Mammary epithelial cell (primary cell): ENCODE measurements at regions not wholly inside any gene's neighbourhood (a gene's known extent, or its start where the extent isn't known, plus 50 kb on each side); places are given as distances from the start of the nearest gene placed in this dataset.

Experiments used
- EZH2 ChIP-seq: IDR thresholded peaks from 2 replicates; pipeline ENCODE4 v1.6.1; 2012; ENCODE audit warnings: low read length, inconsistent platforms, borderline replicate concordance
- TF ChIP-seq, protein P1 (sequence below), 2 donors: IDR thresholded peaks in 1 of 2; conservative IDR thresholded peaks in 1 of 2; 2 replicates each; pipeline ENCODE4 v1.5.1; 2011 to 2012; ENCODE audit warnings: inconsistent platforms in 2 of 2, low read length in 2 of 2, mild to moderate bottlenecking in 2 of 2, control low read depth in 1 of 2, low read depth in 1 of 2; ENCODE audit not compliant: insufficient read depth in 1 of 2; ENCODE audit errors: extremely low read depth in 1 of 2

DNA sequence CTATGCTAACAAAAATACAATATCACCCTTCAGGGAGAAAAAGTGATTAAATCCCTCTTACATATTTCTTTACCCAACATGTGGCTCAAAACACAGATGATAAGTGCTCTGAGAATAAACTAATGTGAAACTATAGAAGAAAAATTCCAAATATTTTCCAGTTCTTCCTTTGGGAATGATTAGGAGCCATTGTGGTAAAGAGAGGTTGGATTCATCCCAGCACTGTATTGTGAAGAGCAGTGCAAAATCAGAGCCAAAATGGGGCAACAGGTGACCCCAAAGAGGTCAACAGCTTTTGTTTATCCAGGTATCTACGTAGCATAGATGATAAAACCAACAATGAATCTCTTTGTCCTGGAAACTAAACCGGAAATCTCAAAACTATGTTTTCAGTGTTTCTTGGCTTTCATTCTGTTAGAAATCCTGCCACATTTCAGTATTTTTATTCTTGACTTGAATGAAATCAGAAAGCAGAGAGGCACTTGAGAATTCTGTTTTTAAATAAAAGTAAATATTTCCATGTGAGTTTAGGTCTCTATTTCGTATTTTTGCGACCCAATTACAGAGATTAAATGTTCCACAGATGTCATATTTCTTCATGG, 120.4 kb upstream of the FST start:
- TF ChIP-seq, protein P1, sequence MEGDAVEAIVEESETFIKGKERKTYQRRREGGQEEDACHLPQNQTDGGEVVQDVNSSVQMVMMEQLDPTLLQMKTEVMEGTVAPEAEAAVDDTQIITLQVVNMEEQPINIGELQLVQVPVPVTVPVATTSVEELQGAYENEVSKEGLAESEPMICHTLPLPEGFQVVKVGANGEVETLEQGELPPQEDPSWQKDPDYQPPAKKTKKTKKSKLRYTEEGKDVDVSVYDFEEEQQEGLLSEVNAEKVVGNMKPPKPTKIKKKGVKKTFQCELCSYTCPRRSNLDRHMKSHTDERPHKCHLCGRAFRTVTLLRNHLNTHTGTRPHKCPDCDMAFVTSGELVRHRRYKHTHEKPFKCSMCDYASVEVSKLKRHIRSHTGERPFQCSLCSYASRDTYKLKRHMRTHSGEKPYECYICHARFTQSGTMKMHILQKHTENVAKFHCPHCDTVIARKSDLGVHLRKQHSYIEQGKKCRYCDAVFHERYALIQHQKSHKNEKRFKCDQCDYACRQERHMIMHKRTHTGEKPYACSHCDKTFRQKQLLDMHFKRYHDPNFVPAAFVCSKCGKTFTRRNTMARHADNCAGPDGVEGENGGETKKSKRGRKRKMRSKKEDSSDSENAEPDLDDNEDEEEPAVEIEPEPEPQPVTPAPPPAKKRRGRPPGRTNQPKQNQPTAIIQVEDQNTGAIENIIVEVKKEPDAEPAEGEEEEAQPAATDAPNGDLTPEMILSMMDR (conservative IDR thresholded peaks at IDR 0.05 in 1 of 2, IDR thresholded peaks at IDR 0.05 in 1 of 2; ENCODE audit: extremely low read depth in 1 of 2, insufficient read depth in 1 of 2, low read depth in 1 of 2, low read length in 2 of 2), result no peak
- TF ChIP-seq EZH2, result no peak
